ENCODE measurements at regions not wholly inside any gene's neighbourhood (a gene's known extent, or its start where the extent isn't known, plus 50 kb on each side); places are given as distances from the start of the nearest gene placed in this dataset.

DNA sequence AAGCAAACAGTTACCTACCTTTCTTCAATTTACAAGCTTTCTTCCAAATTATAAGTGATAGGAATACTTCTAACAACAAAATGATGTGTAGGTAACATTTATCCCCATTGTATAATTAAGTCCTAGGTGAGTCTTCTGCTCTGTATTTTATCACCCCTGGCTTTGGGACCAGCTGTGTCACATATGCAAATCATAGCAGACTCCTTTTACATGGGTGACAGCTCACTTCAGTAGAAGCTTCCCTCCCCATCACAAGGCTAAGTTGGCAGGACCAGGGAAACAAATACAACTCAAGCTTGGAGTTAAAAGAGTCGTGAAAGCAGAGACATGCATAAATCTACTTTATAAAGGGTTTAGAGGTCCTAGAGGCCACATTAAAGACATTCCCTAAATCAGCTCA is 121.1 kb upstream of the RUNX1 start:
- TF ChIP-seq, protein P1, sequence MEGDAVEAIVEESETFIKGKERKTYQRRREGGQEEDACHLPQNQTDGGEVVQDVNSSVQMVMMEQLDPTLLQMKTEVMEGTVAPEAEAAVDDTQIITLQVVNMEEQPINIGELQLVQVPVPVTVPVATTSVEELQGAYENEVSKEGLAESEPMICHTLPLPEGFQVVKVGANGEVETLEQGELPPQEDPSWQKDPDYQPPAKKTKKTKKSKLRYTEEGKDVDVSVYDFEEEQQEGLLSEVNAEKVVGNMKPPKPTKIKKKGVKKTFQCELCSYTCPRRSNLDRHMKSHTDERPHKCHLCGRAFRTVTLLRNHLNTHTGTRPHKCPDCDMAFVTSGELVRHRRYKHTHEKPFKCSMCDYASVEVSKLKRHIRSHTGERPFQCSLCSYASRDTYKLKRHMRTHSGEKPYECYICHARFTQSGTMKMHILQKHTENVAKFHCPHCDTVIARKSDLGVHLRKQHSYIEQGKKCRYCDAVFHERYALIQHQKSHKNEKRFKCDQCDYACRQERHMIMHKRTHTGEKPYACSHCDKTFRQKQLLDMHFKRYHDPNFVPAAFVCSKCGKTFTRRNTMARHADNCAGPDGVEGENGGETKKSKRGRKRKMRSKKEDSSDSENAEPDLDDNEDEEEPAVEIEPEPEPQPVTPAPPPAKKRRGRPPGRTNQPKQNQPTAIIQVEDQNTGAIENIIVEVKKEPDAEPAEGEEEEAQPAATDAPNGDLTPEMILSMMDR (IDR thresholded peaks at IDR 0.05; ENCODE audit: low read depth, low read length, poor library complexity, severe bottlenecking): no peak
- TF ChIP-seq EZH2phosphoT487 (IDR thresholded peaks at IDR 0.05; ENCODE audit: borderline replicate concordance, low read length): no peak

Measured in DOHH2 (cell line).